ENCODE measurements at regions not wholly inside any gene's neighbourhood (a gene's known extent, or its start where the extent isn't known, plus 50 kb on each side); places are given as distances from the start of the nearest gene placed in this dataset.
"Not testable (repeated sequence)": the region's sequence is repeated elsewhere in the genome, so short reads cannot be mapped to it uniquely, and the experiment has no call there.

- TF ChIP-seq CTCF (IDR thresholded peaks at IDR 0.05; ENCODE audit: extremely low read depth in 1 of 2, insufficient read depth in 1 of 2, low read depth in 1 of 2, low read length in 2 of 2); EZH2 (IDR thresholded peaks at IDR 0.05; ENCODE audit: borderline replicate concordance, low read depth, low read length, severe bottlenecking); POLR2A (IDR thresholded peaks at IDR 0.05; ENCODE audit: low read depth, low read length); POLR2AphosphoS5 (IDR thresholded peaks at IDR 0.05; ENCODE audit: insufficient read depth, low read depth, low read length); MYC (IDR thresholded peaks at IDR 0.05; ENCODE audit: low read depth, low read length); MAX (IDR thresholded peaks at IDR 0.05; ENCODE audit: insufficient read depth, insufficient read length): not testable (repeated sequence)
Measured at GRCh38 chr7:128581825-128582561, 90.1 kb upstream of the GARIN1A start.
